B cell (primary cell): ENCODE measurements at regions not wholly inside any gene's neighbourhood (a gene's known extent, or its start where the extent isn't known, plus 50 kb on each side); places are given as distances from the start of the nearest gene placed in this dataset.

Experiments
- ATAC-seq: fragments of 200-7000 bp; cut with Tn5 transposase; one replicate; pipeline ENCODE4 v1.10.0; 2021; ENCODE audit warnings: low read depth, mild to moderate bottlenecking, moderate number of reproducible peaks, moderate library complexity
- CTCF ChIA-PET: fragments of 350-600 bp; sonication (Branson Sonifier 250); formaldehyde crosslinking; loops from one replicate; lab custom pipeline; 2021; ENCODE audit warnings: antibody characterized with exemption, inconsistent platforms; lab: Charles Lee
- POLR2A ChIA-PET: fragments of 350-600 bp; sonication (Branson Sonifier 250); formaldehyde crosslinking; loops from one replicate; lab custom pipeline; 2021; ENCODE audit warnings: antibody characterized with exemption; lab: Charles Lee
- DNase-seq: peaks from one replicate; pipeline ENCODE4 v3.0.0; 2013
- H2AFZ ChIP-seq: 2 replicates; pipeline ENCODE4 v1.6.1; 2012; ENCODE audit warnings: mild to moderate bottlenecking, low read depth, low read length; ENCODE audit not compliant: insufficient read depth, poor library complexity, severe bottlenecking
- H3K27ac ChIP-seq, 2 donors: 1 replicate in 1 of 2; 2 replicates in 1 of 2; pipeline ENCODE4 v1.5.1; 2012 to 2013; ENCODE audit warnings: low read length in 2 of 2, mild to moderate bottlenecking in 2 of 2, moderate library complexity in 1 of 2
- H3K27me3 ChIP-seq, 4 experiments: fragments of 200-600 bp in 1 of 4; sonication (generic) in 1 of 4; replicated peaks in 1 of 4; 1 replicate in 2 of 4; 2 replicates in 2 of 4; pipeline versions ENCODE4 v1.6.1 to v1.7.0; 2013 to 2016; ENCODE audit warnings: low read length in 3 of 4, mild to moderate bottlenecking in 2 of 4, mixed read lengths in 1 of 4, moderate library complexity in 1 of 4; ENCODE audit not compliant: insufficient read depth in 4 of 4, control insufficient read depth in 3 of 4; ENCODE audit errors: control extremely low read depth in 1 of 4
- H3K36me3 ChIP-seq, 2 experiments: replicated peaks in 1 of 2; 1 replicate in 1 of 2; 2 replicates in 1 of 2; pipeline versions ENCODE4 v1.6.1 to v1.7.1; 2013; ENCODE audit warnings: low read length in 1 of 2; ENCODE audit not compliant: insufficient read depth in 2 of 2, control insufficient read depth in 1 of 2; ENCODE audit errors: control extremely low read depth in 1 of 2, extremely low read depth in 1 of 2
- H3K4me1 ChIP-seq, 2 donors: fragments of 200-600 bp in 1 of 2; sonication (generic) in 1 of 2; 1 replicate in 1 of 2; 2 replicates in 1 of 2; pipeline versions ENCODE4 v1.5.1 to v1.6.1; 2013 to 2017; ENCODE audit warnings: low read length in 2 of 2; ENCODE audit not compliant: control insufficient read depth in 2 of 2, insufficient read depth in 2 of 2
- H3K4me2 ChIP-seq: replicated peaks from 2 replicates; pipeline ENCODE3; 2012; ENCODE audit warnings: mild to moderate bottlenecking, low read depth, low read length; ENCODE audit not compliant: poor library complexity, severe bottlenecking
- H3K4me3 ChIP-seq, 5 experiments: fragments of 200-600 bp in 1 of 5; sonication (generic) in 1 of 5; 1 replicate in 3 of 5; 2 replicates in 2 of 5; pipeline versions ENCODE4 v1.5.1 to v1.7.0; 2011 to 2016; ENCODE audit warnings: low read length in 4 of 5, mild to moderate bottlenecking in 4 of 5, low read depth in 2 of 5, control low read depth in 1 of 5, moderate library complexity in 1 of 5; ENCODE audit not compliant: insufficient read depth in 1 of 5; ENCODE audit errors: control extremely low read depth in 1 of 5, extremely low read depth in 1 of 5
- H3K79me2 ChIP-seq: fragments of 200-600 bp; sonication (generic); one replicate; pipeline ENCODE4 v1.6.0; 2016; ENCODE audit warnings: low read length; ENCODE audit not compliant: control insufficient read depth, insufficient read depth
- H3K9ac ChIP-seq: fragments of 200-600 bp; sonication (generic); 2 replicates; pipeline ENCODE4 v1.6.1; 2017; ENCODE audit warnings: mild to moderate bottlenecking, low read length, moderate library complexity
- H3K9me3 ChIP-seq, 3 donors: one replicate each; pipeline versions ENCODE4 v1.6.1 to v1.7.1; 2013; ENCODE audit warnings: low read length in 2 of 3; ENCODE audit not compliant: control insufficient read depth in 2 of 3, insufficient read depth in 1 of 3; ENCODE audit errors: control extremely low read depth in 1 of 3
- H4K20me1 ChIP-seq: 2 replicates; pipeline ENCODE4 v1.6.0; 2012; ENCODE audit warnings: mild to moderate bottlenecking, low read length; ENCODE audit not compliant: insufficient read depth, control insufficient read depth, poor library complexity, severe bottlenecking
- H3K27ac Mint-ChIP-seq: one replicate; pipeline ENCODE4 v1.8.0; 2021; ENCODE audit warnings: mixed read lengths
- H3K27me3 Mint-ChIP-seq: one replicate; pipeline ENCODE4 v1.8.0; 2021; ENCODE audit warnings: mixed read lengths
- H3K4me1 Mint-ChIP-seq: one replicate; pipeline ENCODE4 v1.8.0; 2021; ENCODE audit warnings: mixed read lengths
- H3K4me3 Mint-ChIP-seq: one replicate; pipeline ENCODE4 v1.8.0; 2021; ENCODE audit warnings: mixed read lengths
- H3K9me3 Mint-ChIP-seq: one replicate; pipeline ENCODE4 v1.8.0; 2022; ENCODE audit warnings: mixed read lengths; ENCODE audit not compliant: insufficient read depth
- CTCF ChIP-seq: fragments of 200-600 bp; IDR thresholded peaks from one replicate; pipeline ENCODE4 v1.8.0; 2022; ENCODE audit warnings: antibody characterized with exemption, mild to moderate bottlenecking
- EZH2 ChIP-seq: IDR thresholded peaks from 2 replicates; pipeline ENCODE4 v1.6.1; 2012; ENCODE audit warnings: borderline replicate concordance, low read depth, mild to moderate bottlenecking, moderate library complexity, low read length; ENCODE audit not compliant: insufficient read depth, poor library complexity, severe bottlenecking
- WGBS: methylation state at CpG from one replicate; pipeline ENCODE4 v1.1.5; 2013; ENCODE audit warnings: missing lambda C conversion rate; ENCODE audit not compliant: insufficient coverage; 5-methylcytosine and 5-hydroxymethylcytosine counted together
- intact Hi-C: fragments of 100-400 bp; cut with micrococcal nuclease; formaldehyde crosslinking; loops from one replicate; pipeline ENCODE4 v1.10.0; 2022

DNA sequence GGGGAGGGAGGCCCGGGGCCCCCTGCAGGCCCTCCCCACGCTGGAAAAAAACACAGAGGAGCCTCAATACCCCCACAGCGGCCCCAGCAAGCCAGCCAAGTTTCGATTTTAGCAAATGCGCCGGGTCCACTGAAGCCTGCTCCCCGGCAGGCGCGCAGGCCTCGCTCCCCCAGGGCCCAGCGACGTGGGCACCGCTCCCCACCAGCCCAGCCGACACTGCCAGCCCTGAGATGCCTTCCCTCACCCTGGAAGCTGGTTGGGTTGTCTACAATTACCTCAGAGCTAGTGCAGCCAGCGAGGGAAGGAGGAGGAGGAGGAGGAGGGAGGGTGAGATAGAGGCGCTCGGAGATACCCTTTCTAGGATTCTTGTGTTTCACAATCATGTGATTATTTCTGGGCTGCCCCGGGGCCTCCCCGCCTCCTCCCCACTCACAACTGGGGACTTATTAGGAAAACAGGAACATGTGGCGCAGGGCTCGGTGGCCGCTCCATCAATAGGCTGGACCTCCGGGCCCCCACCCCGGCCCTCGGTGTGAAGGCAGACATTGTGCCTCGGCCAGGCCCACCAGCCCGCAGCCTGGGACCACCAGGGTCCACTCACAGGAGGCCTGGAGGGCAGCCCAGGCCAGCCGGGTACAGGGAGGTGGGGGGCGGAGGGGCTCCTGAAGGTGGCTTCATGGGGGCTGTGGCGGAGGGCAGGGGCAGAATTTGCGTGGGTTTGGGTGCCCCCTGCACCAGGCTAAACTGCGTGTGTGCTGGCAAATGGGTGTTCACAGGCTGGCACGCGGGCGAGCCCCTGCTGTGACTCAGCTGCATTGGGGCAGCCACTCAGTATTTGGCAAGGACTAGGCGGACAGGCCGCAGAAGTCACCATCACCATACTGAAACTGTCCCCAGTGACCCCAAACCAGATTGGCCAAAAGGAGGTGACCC is 109.9 kb downstream of the NCOR2 start:
- Histone ChIP-seq H3K27ac (peak overlapping the region; percentile 83 to 85), H2AFZ (peak overlapping the region; percentile 62), H4K20me1 (peaks cover 7% of the 10 kb centered on the region), H3K4me3 (peak overlapping the region; percentile 11 to 59 (median 51)), H3K79me2 (peaks cover 21% of the 10 kb centered on the region), H3K4me2 (peak overlapping the region; percentile 86), H3K36me3 (peaks cover 0 to 20% of the 10 kb centered on the region in 2 experiments), H3K4me1 (peaks cover 38 to 55% of the 10 kb centered on the region in 2 donors), H3K27me3 (no peaks in the 10 kb centered on the region), H3K9me3 (no peaks in the 10 kb centered on the region), H3K9ac (peak overlapping the region; percentile 65)
- Mint-ChIP-seq H3K27ac (peak overlapping the region; percentile 87), H3K27me3 (no peaks in the 10 kb centered on the region), H3K4me1 (peaks cover 63% of the 10 kb centered on the region), H3K9me3 (no peaks in the 10 kb centered on the region), H3K4me3 (peak overlapping the region; percentile 85)
- TF ChIP-seq EZH2 (no peak), CTCF (no peak)
- intact Hi-C loops = loop anchor here (1.0 to 10.0 kb wide), 2 partner anchors 9 to 457 kb away; partner anchors contain the start of gene UBC
- DNase-seq (peak; percentile 81), ATAC-seq (peak; percentile 19)
- WGBS = 21% methylated on average over 32 of the region's 37 CpGs
- ChIA-PET CTCF (interaction anchor here (1.0 to 1.3 kb wide), 2 partner anchors 9 to 12 kb away, joined by 3 to 4 read pairs; no protein-coding TSS in a partner anchor), POLR2A (interaction anchor here (2.5 kb wide), 1 partner anchor 8 kb away, joined by 15 read pairs; no protein-coding TSS in a partner anchor)
